Caco-2 (cell line): ENCODE measurements at regions not wholly inside any gene's neighbourhood (a gene's known extent, or its start where the extent isn't known, plus 50 kb on each side); places are given as distances from the start of the nearest gene placed in this dataset. TPM values are rescaled to one million over a fixed set of nuclear protein-coding genes. Genes with fewer than 3 reads are reported as not detected.

ENCODE experiments used
- microRNA-seq: library from miRNA; unstranded; fragments of <30 nt; microRNA quantifications from one replicate; pipeline ENCODE4 v1.2.0, GENCODE V29; 2022

Small RNA genes lying in the stretch of these regions (microRNA-seq; reads per million reads assigned to microRNA genes)
- not detected for gene MIR325
- not detected for gene MIR384
